HepG2 (cell line): ENCODE measurements at regions not wholly inside any gene's neighbourhood (a gene's known extent, or its start where the extent isn't known, plus 50 kb on each side); places are given as distances from the start of the nearest gene placed in this dataset.

Experiments
- ATAC-seq: fragments of 200-7000 bp; cut with Tn5 transposase; 3 replicates; pipeline ENCODE4 v1.9.1; 2020; ENCODE audit warnings: mild to moderate bottlenecking, moderate library complexity
- BruUV-seq: library from RNA; stranded (reverse); fragments of 400-500 nt; replicated peaks from 2 replicates; lab custom pipeline; 2021; lab: Mats Ljungman, UMichigan
- CTCF ChIA-PET: fragments of 300-600 bp; formaldehyde crosslinking; extraction: SDS; loops from one replicate; lab custom pipeline; 2021; ENCODE audit warnings: low total read pairs, inconsistent platforms, low intra/inter-chr PET ratio; lab: Yijun Ruan, JAX
- POLR2A ChIA-PET: fragments of 350-600 bp; sonication (Branson Sonifier 250); formaldehyde crosslinking; loops from one replicate; lab custom pipeline; 2020; ENCODE audit warnings: antibody characterized with exemption, inconsistent platforms; lab: Yijun Ruan, JAX
- DNase-seq: peaks from one replicate; pipeline ENCODE4 v3.0.0-alpha.2; 2015; ENCODE audit warnings: low spot score
- FAIRE-seq: peaks from 3 replicates; lab custom pipeline; 2011; peaks lifted over from hg19 to GRCh38; lab: Jason Lieb, UNC
- H2AFZ ChIP-seq: one replicate; pipeline ENCODE4 v1.6.1; 2011; ENCODE audit warnings: low read length, inconsistent platforms
- H3K27ac ChIP-seq: fragments of 300-600 bp; 3 replicates; pipeline ENCODE4 v1.8.0; 2011; ENCODE audit warnings: mixed run types, mild to moderate bottlenecking, mixed read lengths, low read length, inconsistent platforms; ENCODE audit not compliant: insufficient read depth; ENCODE audit errors: extremely low read length
- H3K27me3 ChIP-seq, 2 experiments: fragments of 200-600 bp in 1 of 2; 2 replicates in 1 of 2; 3 replicates in 1 of 2; pipeline versions ENCODE4 v1.6.0 to v1.8.0; 2011; ENCODE audit warnings: low read length in 2 of 2, mild to moderate bottlenecking in 2 of 2, moderate library complexity in 2 of 2, inconsistent platforms in 1 of 2; ENCODE audit not compliant: insufficient read depth in 2 of 2, control insufficient read depth in 1 of 2
- H3K36me3 ChIP-seq, 2 experiments: fragments of 200-600 bp in 1 of 2; replicated peaks in 1 of 2; 2 replicates in 1 of 2; 3 replicates in 1 of 2; pipeline versions ENCODE4 v1.5.1 to v1.8.0; 2011; ENCODE audit warnings: low read length in 2 of 2, inconsistent platforms in 1 of 2; ENCODE audit not compliant: insufficient read depth in 2 of 2, control insufficient read depth in 1 of 2
- H3K4me1 ChIP-seq: 2 replicates; pipeline ENCODE4 v1.5.1; 2012; ENCODE audit warnings: low read length, inconsistent platforms; ENCODE audit not compliant: insufficient read depth
- H3K4me2 ChIP-seq: 2 replicates; pipeline ENCODE4 v1.6.0; 2011; ENCODE audit warnings: low read depth, low read length, inconsistent platforms
- H3K4me3 ChIP-seq, 3 experiments: fragments of 200-600 bp in 1 of 3; sonication (generic), shearing (Covaris generic) in 1 of 3; replicated peaks in 1 of 3; 2 replicates each; pipeline ENCODE4 v1.5.1; 2011 to 2016; ENCODE audit warnings: low read length in 3 of 3, inconsistent platforms in 2 of 3, low read depth in 2 of 3, mild to moderate bottlenecking in 2 of 3, control low read depth in 1 of 3, mixed read lengths in 1 of 3; ENCODE audit not compliant: insufficient read depth in 1 of 3
- H3K79me2 ChIP-seq: one replicate; pipeline ENCODE4 v1.6.1; 2011; ENCODE audit warnings: low read length, inconsistent platforms; ENCODE audit not compliant: insufficient read depth
- H3K9ac ChIP-seq: 2 replicates; pipeline ENCODE4 v1.6.0; 2011; ENCODE audit warnings: mild to moderate bottlenecking, low read depth, low read length, inconsistent platforms; ENCODE audit not compliant: insufficient read depth
- H3K9me3 ChIP-seq: 2 replicates; pipeline ENCODE4 v1.5.1; 2012; ENCODE audit warnings: mild to moderate bottlenecking, low read length
- H4K20me1 ChIP-seq: 2 replicates; pipeline ENCODE4 v1.6.0; 2011; ENCODE audit warnings: inconsistent platforms, mild to moderate bottlenecking, low read length, moderate library complexity; ENCODE audit not compliant: insufficient read depth
- ARID2 ChIP-seq: sonication (generic); formaldehyde crosslinking; IDR thresholded peaks from 2 replicates; pipeline ENCODE4 v1.8.1; 2022; ENCODE audit warnings: mild to moderate bottlenecking, missing genetic modification reagents, borderline replicate concordance
- BATF2 ChIP-seq: sonication (generic); formaldehyde crosslinking; IDR thresholded peaks from 2 replicates; pipeline ENCODE4 v1.8.0; 2022; ENCODE audit warnings: mild to moderate bottlenecking, missing genetic modification reagents, moderate library complexity
- FIP1L1 ChIP-seq: fragments of 200-400 bp; formaldehyde crosslinking; IDR thresholded peaks from 2 replicates; pipeline ENCODE4 v1.6.1; 2018; ENCODE audit warnings: low read depth, mild to moderate bottlenecking, low read length, moderate library complexity, borderline replicate concordance; ENCODE audit not compliant: insufficient read depth
- FOXP1 ChIP-seq, 2 experiments: fragments of 450-650 bp in 1 of 2; IDR thresholded peaks; 2 replicates each; pipeline ENCODE4 v1.6.1; 2017 to 2018; ENCODE audit warnings: antibody characterized with exemption in 1 of 2
- GMEB1 ChIP-seq: sonication (generic); formaldehyde crosslinking; IDR thresholded peaks from 2 replicates; pipeline ENCODE4 v1.5.1; 2020; ENCODE audit warnings: missing genetic modification reagents, mild to moderate bottlenecking, borderline replicate concordance
- HNRNPLL ChIP-seq: fragments of 200-400 bp; formaldehyde crosslinking; IDR thresholded peaks from 2 replicates; pipeline ENCODE4 v1.6.1; 2017; ENCODE audit warnings: mild to moderate bottlenecking, low read depth, low read length; ENCODE audit not compliant: poor library complexity, severe bottlenecking
- IRF1 ChIP-seq: sonication (generic); formaldehyde crosslinking; IDR thresholded peaks from 2 replicates; pipeline ENCODE4 v1.4.0; 2020; ENCODE audit warnings: low read depth, mild to moderate bottlenecking, missing genetic modification reagents
- JUN ChIP-seq: sonication (generic); formaldehyde crosslinking; IDR thresholded peaks from 2 replicates; pipeline ENCODE4 v1.4.0; 2020; ENCODE audit warnings: mild to moderate bottlenecking, missing genetic modification reagents
- MBNL3 ChIP-seq: fragments of 250-450 bp; sonication (Bioruptor Pico); conservative IDR thresholded peaks from 2 replicates; pipeline ENCODE4 v1.8.0; 2022; ENCODE audit warnings: mild to moderate bottlenecking, inconsistent platforms
- RAD51 ChIP-seq: fragments of 450-650 bp; IDR thresholded peaks from 2 replicates; pipeline ENCODE4 v1.6.1; 2016; ENCODE audit warnings: borderline replicate concordance
- RNF219 ChIP-seq: sonication (generic); formaldehyde crosslinking; IDR thresholded peaks from 2 replicates; pipeline ENCODE4 v1.5.0; 2020; ENCODE audit warnings: mild to moderate bottlenecking, missing genetic modification reagents
- SRSF4 ChIP-seq: fragments of 200-400 bp; formaldehyde crosslinking; IDR thresholded peaks from one replicate; pipeline ENCODE4 v1.6.1; 2018; ENCODE audit warnings: mild to moderate bottlenecking, low read depth, low read length, moderate library complexity; ENCODE audit not compliant: poor library complexity, severe bottlenecking
- TGIF2 ChIP-seq: IDR thresholded peaks from 2 replicates; pipeline ENCODE4 v1.6.1; 2016; ENCODE audit warnings: control low read depth, missing compliant biosample characterization
- THAP8 ChIP-seq: sonication (generic); formaldehyde crosslinking; IDR thresholded peaks from 2 replicates; pipeline ENCODE4 v1.5.1; 2020; ENCODE audit warnings: missing genetic modification reagents, mild to moderate bottlenecking, borderline replicate concordance
- ZFP1 ChIP-seq: IDR thresholded peaks from 2 replicates; pipeline ENCODE4 v1.6.1; 2016
- ZKSCAN1 ChIP-seq: fragments of 150-350 bp; IDR thresholded peaks from 2 replicates; pipeline ENCODE4 v1.6.1; 2014; ENCODE audit warnings: low read length
- ZNF430 ChIP-seq: sonication (generic); formaldehyde crosslinking; IDR thresholded peaks from 2 replicates; pipeline ENCODE4 v1.9.0; 2021; ENCODE audit warnings: mild to moderate bottlenecking, missing genetic modification reagents
- ZNF724P ChIP-seq: sonication (generic); formaldehyde crosslinking; IDR thresholded peaks from 2 replicates; pipeline ENCODE4 v1.8.0; 2022; ENCODE audit warnings: missing genetic modification reagents, borderline replicate concordance
- ZNF766 ChIP-seq: sonication (generic); formaldehyde crosslinking; IDR thresholded peaks from 2 replicates; pipeline ENCODE4 v1.5.0; 2020; ENCODE audit warnings: missing genetic modification reagents, borderline replicate concordance
- WGBS: methylation state at CpG from one replicate; pipeline ENCODE4 v1.1.6; 2017; ENCODE audit warnings: low lambda C conversion rate; 5-methylcytosine and 5-hydroxymethylcytosine counted together
- in situ Hi-C: cut with HindIII; loops from 2 replicates; pipeline ENCODE4 v1.10.0; 2017; ENCODE audit warnings: low pct_unique_long_range_greater_than_20kb; ENCODE audit not compliant: extremely low pct_ligation_motif_present
- intact Hi-C: fragments of 100-400 bp; cut with micrococcal nuclease; formaldehyde crosslinking; loops from one replicate; pipeline ENCODE4 v1.10.0; 2022; ENCODE audit not compliant: unreplicated experiment

- no peak for TF ChIP-seq RNF219 (CRISPR knock-in tag)
- no peak for TF ChIP-seq TGIF2 (CRISPR knock-in tag)
Observed at GRCh38 chr9:81755721-81756120, 66.4 kb upstream of the TLE1 start (continued).

- no TSS peak for BruUV-seq
- no peak overlapping the region for H3K9ac ChIP-seq
- no peak for FAIRE-seq
- H3K4me3 ChIP-seq: no peak overlapping the region
- in situ Hi-C loops: no loop called here
- H3K4me1 ChIP-seq: no peaks in the 10 kb centered on the region
- H2AFZ ChIP-seq: no peak overlapping the region
- no peak for ATAC-seq
- WGBS: 17% methylated on average over 5 of the region's 5 CpGs
- no peak overlapping the region for H3K27ac ChIP-seq
- ChIA-PET POLR2A (no interaction called here), CTCF (no interaction called here)
- no peak overlapping the region for H3K4me2 ChIP-seq
- no peaks in the 10 kb centered on the region for H3K79me2 ChIP-seq
- intact Hi-C loops: no loop called here
- H4K20me1 ChIP-seq: no peaks in the 10 kb centered on the region
- H3K9me3 ChIP-seq: no peaks in the 10 kb centered on the region
- no peaks in the 10 kb centered on the region for H3K36me3 ChIP-seq
- no peak for DNase-seq
- H3K27me3 ChIP-seq: peaks cover 0 to 3% of the 10 kb centered on the region in 2 experiments; a peak in 1 of 5 replicates
- no peak for TF ChIP-seq FIP1L1
- TF ChIP-seq ZFP1 (CRISPR knock-in tag): no peak
- TF ChIP-seq HNRNPLL: no peak
- TF ChIP-seq ZNF724P (CRISPR knock-in tag): no peak
- TF ChIP-seq MBNL3: no peak
- TF ChIP-seq FOXP1 (IDR thresholded peaks at IDR 0.05): no peak
- no peak for TF ChIP-seq FOXP1 (CRISPR knock-in tag; IDR thresholded peaks at IDR 0.05)
- TF ChIP-seq ZKSCAN1: no peak
- no peak for TF ChIP-seq ZNF766
- no peak for TF ChIP-seq GMEB1 (CRISPR knock-in tag)
- TF ChIP-seq ZNF430 (CRISPR knock-in tag): no peak
- TF ChIP-seq ARID2 (CRISPR knock-in tag): no peak
- TF ChIP-seq BATF2 (CRISPR knock-in tag): no peak
- TF ChIP-seq SRSF4: no peak
- TF ChIP-seq IRF1 (CRISPR knock-in tag): no peak
- TF ChIP-seq THAP8 (CRISPR knock-in tag): no peak
- no peak for TF ChIP-seq RAD51
- TF ChIP-seq JUN: no peak
Observed at GRCh38 chr9:81756561-81756960, 67.2 kb upstream of the TLE1 start.
